GM12878 (cell line): ENCODE measurements at regions not wholly inside any gene's neighbourhood (a gene's known extent, or its start where the extent isn't known, plus 50 kb on each side); places are given as distances from the start of the nearest gene placed in this dataset.

Experiments used
- ATAC-seq: fragments of 200-7000 bp; cut with Tn5 transposase; 3 replicates; pipeline ENCODE4 v1.9.1; 2020; ENCODE audit warnings: mild to moderate bottlenecking, moderate library complexity
- BruUV-seq: library from RNA; stranded (reverse); fragments of 400-500 nt; replicated peaks from 2 replicates; lab custom pipeline; 2021; lab: Mats Ljungman, UMichigan
- CTCF ChIA-PET: fragments of 300-600 bp; sonication (Branson Sonifier 250); formaldehyde crosslinking; extraction: SDS; loops from one replicate; lab custom pipeline; 2021; ENCODE audit warnings: inconsistent platforms; lab: Yijun Ruan, JAX
- POLR2A ChIA-PET: fragments of 350-600 bp; formaldehyde crosslinking; extraction: SDS; loops from one replicate; lab custom pipeline; 2021; ENCODE audit warnings: inconsistent platforms; lab: Charles Lee
- RAD21 ChIA-PET: fragments of 300-600 bp; sonication (Branson Sonifier 250); formaldehyde crosslinking; loops from one replicate; lab custom pipeline; 2023; ENCODE audit warnings: antibody characterized with exemption; ENCODE audit not compliant: unreplicated experiment; lab: Charles Lee
- SMC1A ChIA-PET: fragments of 300-600 bp; sonication (Branson Sonifier 250); formaldehyde crosslinking; loops from one replicate; lab custom pipeline; 2023; ENCODE audit not compliant: unreplicated experiment, uncharacterized antibody; lab: Charles Lee
- DNase-seq: peaks from one replicate; pipeline ENCODE4 v3.0.0-alpha.2; 2011; ENCODE audit warnings: low read depth, low spot score
- FAIRE-seq: peaks from 3 replicates; lab custom pipeline; 2011; peaks lifted over from hg19 to GRCh38; lab: Jason Lieb, UNC
- H2AFZ ChIP-seq: 2 replicates; pipeline ENCODE4 v1.6.0; 2011; ENCODE audit warnings: low read depth, low read length, control low read depth; ENCODE audit not compliant: control insufficient read depth
- H3K27ac ChIP-seq: 2 replicates; pipeline ENCODE4 v1.5.1; 2011; ENCODE audit warnings: control low read depth; ENCODE audit not compliant: control insufficient read depth, insufficient read depth
- H3K27me3 ChIP-seq, 2 experiments: replicated peaks in 1 of 2; 2 replicates each; pipeline versions ENCODE4 v1.6.0 to v1.6.1; 2011; ENCODE audit warnings: low read length in 1 of 2; ENCODE audit not compliant: control insufficient read depth in 2 of 2, insufficient read depth in 2 of 2
- H3K36me3 ChIP-seq, 2 experiments: 2 replicates each; pipeline ENCODE4 v1.5.1; 2011; ENCODE audit warnings: low read length in 1 of 2; ENCODE audit not compliant: control insufficient read depth in 2 of 2, insufficient read depth in 2 of 2
- H3K4me1 ChIP-seq: 2 replicates; pipeline ENCODE4 v1.6.1; 2011; ENCODE audit warnings: mild to moderate bottlenecking, low read length, moderate library complexity, mixed read lengths; ENCODE audit not compliant: control insufficient read depth, insufficient read depth
- H3K4me2 ChIP-seq: 2 replicates; pipeline ENCODE4 v1.6.0; 2011; ENCODE audit warnings: control low read depth; ENCODE audit not compliant: control insufficient read depth, insufficient read depth
- H3K4me3 ChIP-seq: fragments of 200-600 bp; sonication (generic); 2 replicates; pipeline ENCODE4 v1.5.1; 2016
- H3K79me2 ChIP-seq: 2 replicates; pipeline ENCODE4 v1.6.0; 2011; ENCODE audit warnings: low read length; ENCODE audit not compliant: control insufficient read depth, insufficient read depth
- H3K9ac ChIP-seq: 2 replicates; pipeline ENCODE4 v1.8.0; 2011; ENCODE audit warnings: low read length, control low read depth, mixed read lengths; ENCODE audit not compliant: control insufficient read depth, insufficient read depth
- H3K9me3 ChIP-seq: replicated peaks from 3 replicates; pipeline ENCODE4 v1.5.1; 2011; ENCODE audit warnings: mild to moderate bottlenecking, low read length; ENCODE audit not compliant: control insufficient read depth, insufficient read depth
- H4K20me1 ChIP-seq: 2 replicates; pipeline ENCODE4 v1.6.0; 2011; ENCODE audit not compliant: control insufficient read depth, insufficient read depth
- BACH1 ChIP-seq: fragments of 450-650 bp; IDR thresholded peaks from 2 replicates; pipeline ENCODE4 v1.6.1; 2017; ENCODE audit warnings: mild to moderate bottlenecking, borderline replicate concordance
- CBX5 ChIP-seq: sonication (generic); IDR thresholded peaks from 2 replicates; pipeline ENCODE4 v1.6.1; 2016; ENCODE audit warnings: low read depth, moderate library complexity, mild to moderate bottlenecking, inconsistent platforms
- CEBPZ ChIP-seq: fragments of 150-350 bp; IDR thresholded peaks from 2 replicates; pipeline ENCODE4 v1.6.1; 2016; ENCODE audit warnings: low read depth, low read length
- ESRRA ChIP-seq: IDR thresholded peaks from 2 replicates; pipeline ENCODE4 v1.6.1; 2012; ENCODE audit warnings: mild to moderate bottlenecking, low read length, improper control_type of control experiment
- FOXM1 ChIP-seq: IDR thresholded peaks from 2 replicates; pipeline ENCODE4 v1.6.1; 2012; ENCODE audit warnings: low read depth, mild to moderate bottlenecking, inconsistent platforms, low read length, moderate library complexity
- RELA ChIP-seq: fragments of 450-650 bp; IDR thresholded peaks from 2 replicates; pipeline ENCODE4 v1.8.0; 2014; ENCODE audit warnings: borderline replicate concordance; ENCODE audit not compliant: partially characterized antibody
- USF2 ChIP-seq: IDR thresholded peaks from 2 replicates; pipeline ENCODE4 v1.6.1; 2011; ENCODE audit warnings: low read depth, low read length, improper control_type of control experiment, borderline replicate concordance
- ZNF207 ChIP-seq: fragments of 450-650 bp; IDR thresholded peaks from 2 replicates; pipeline ENCODE4 v1.6.1; 2014; ENCODE audit warnings: antibody characterized with exemption, mild to moderate bottlenecking, borderline replicate concordance
- ZNF384 ChIP-seq: IDR thresholded peaks from 2 replicates; pipeline ENCODE4 v1.6.1; 2012; ENCODE audit warnings: low read depth, mild to moderate bottlenecking, low read length, improper control_type of control experiment, borderline replicate concordance
- ZSCAN29 ChIP-seq: fragments of 450-650 bp; IDR thresholded peaks from 2 replicates; pipeline ENCODE4 v1.6.1; 2017; ENCODE audit warnings: mild to moderate bottlenecking, moderate library complexity
- WGBS: methylation state at CpG from one replicate; pipeline ENCODE4 v1.1.6; 2016; ENCODE audit warnings: low lambda C conversion rate; ENCODE audit not compliant: insufficient replicate concordance, insufficient coverage; ENCODE audit errors: missing lambda C conversion rate; 5-methylcytosine and 5-hydroxymethylcytosine counted together
- in situ Hi-C: fragments of 300-500 bp; cut with MboI; formaldehyde crosslinking; loops from 9 replicates; pipeline ENCODE4 v1.14.3; 2018; ENCODE audit warnings: mixed read lengths
- intact Hi-C: fragments of 100-400 bp; cut with micrococcal nuclease; formaldehyde crosslinking; loops from one replicate; pipeline ENCODE4 v1.14.2; 2022; ENCODE audit not compliant: unreplicated experiment
- TF ChIP-seq, protein P1 (sequence below): fragments of 450-650 bp; IDR thresholded peaks from 2 replicates; pipeline ENCODE4 v1.6.1; 2016; ENCODE audit warnings: mild to moderate bottlenecking, moderate library complexity, borderline replicate concordance
- TF ChIP-seq, protein P2 (sequence below): fragments of 450-650 bp; IDR thresholded peaks from 2 replicates; pipeline ENCODE4 v1.6.1; 2016; ENCODE audit warnings: mild to moderate bottlenecking

DNA sequence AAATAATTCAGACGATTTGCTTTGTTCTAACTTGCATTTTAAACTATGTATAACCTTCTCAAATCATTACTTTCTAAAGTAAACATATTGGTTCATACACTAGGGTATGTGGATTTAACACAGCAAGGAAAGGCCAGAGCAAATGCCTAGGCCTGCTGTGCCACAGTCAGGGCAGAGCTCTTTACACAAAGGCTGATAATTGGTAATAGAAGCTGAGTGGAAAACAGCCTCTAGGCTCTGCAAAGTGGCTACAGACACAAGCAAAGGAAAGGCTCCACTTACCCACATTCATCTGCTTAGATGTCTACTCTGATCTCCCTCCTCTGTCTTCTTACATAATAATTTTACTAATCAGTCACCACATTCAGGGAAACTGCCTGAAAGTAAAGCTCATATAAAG lies 382.9 kb downstream of the OLFM4 start:
- intact Hi-C loops = no loop called here
- TF ChIP-seq ZNF207 = no peak
- TF ChIP-seq ESRRA = no peak
- TF ChIP-seq, protein P1, sequence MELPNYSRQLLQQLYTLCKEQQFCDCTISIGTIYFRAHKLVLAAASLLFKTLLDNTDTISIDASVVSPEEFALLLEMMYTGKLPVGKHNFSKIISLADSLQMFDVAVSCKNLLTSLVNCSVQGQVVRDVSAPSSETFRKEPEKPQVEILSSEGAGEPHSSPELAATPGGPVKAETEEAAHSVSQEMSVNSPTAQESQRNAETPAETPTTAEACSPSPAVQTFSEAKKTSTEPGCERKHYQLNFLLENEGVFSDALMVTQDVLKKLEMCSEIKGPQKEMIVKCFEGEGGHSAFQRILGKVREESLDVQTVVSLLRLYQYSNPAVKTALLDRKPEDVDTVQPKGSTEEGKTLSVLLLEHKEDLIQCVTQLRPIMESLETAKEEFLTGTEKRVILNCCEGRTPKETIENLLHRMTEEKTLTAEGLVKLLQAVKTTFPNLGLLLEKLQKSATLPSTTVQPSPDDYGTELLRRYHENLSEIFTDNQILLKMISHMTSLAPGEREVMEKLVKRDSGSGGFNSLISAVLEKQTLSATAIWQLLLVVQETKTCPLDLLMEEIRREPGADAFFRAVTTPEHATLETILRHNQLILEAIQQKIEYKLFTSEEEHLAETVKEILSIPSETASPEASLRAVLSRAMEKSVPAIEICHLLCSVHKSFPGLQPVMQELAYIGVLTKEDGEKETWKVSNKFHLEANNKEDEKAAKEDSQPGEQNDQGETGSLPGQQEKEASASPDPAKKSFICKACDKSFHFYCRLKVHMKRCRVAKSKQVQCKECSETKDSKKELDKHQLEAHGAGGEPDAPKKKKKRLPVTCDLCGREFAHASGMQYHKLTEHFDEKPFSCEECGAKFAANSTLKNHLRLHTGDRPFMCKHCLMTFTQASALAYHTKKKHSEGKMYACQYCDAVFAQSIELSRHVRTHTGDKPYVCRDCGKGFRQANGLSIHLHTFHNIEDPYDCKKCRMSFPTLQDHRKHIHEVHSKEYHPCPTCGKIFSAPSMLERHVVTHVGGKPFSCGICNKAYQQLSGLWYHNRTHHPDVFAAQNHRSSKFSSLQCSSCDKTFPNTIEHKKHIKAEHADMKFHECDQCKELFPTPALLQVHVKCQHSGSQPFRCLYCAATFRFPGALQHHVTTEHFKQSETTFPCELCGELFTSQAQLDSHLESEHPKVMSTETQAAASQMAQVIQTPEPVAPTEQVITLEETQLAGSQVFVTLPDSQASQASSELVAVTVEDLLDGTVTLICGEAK = no peak
- no peak for TF ChIP-seq BACH1
- no peak for TF ChIP-seq FOXM1
- no peak for TF ChIP-seq RELA
- TF ChIP-seq CBX5 = no peak
- TF ChIP-seq ZSCAN29 = no peak
- no peak for TF ChIP-seq CEBPZ
- no peak for TF ChIP-seq ZNF384
- TF ChIP-seq USF2 = no peak
- TF ChIP-seq, protein P2, sequence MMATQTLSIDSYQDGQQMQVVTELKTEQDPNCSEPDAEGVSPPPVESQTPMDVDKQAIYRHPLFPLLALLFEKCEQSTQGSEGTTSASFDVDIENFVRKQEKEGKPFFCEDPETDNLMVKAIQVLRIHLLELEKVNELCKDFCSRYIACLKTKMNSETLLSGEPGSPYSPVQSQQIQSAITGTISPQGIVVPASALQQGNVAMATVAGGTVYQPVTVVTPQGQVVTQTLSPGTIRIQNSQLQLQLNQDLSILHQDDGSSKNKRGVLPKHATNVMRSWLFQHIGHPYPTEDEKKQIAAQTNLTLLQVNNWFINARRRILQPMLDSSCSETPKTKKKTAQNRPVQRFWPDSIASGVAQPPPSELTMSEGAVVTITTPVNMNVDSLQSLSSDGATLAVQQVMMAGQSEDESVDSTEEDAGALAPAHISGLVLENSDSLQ = no peak
- FAIRE-seq (no peak), DNase-seq (no peak), ATAC-seq (no peak)
- RAD21 ChIA-PET = no interaction called here
- no peak overlapping the region for H2AFZ ChIP-seq
- no TSS peak for BruUV-seq
- CTCF ChIA-PET = no interaction called here
- no peaks in the 10 kb centered on the region for H3K27me3 ChIP-seq
- no peaks in the 10 kb centered on the region for H3K79me2 ChIP-seq
- in situ Hi-C loops = no loop called here
- 0% methylated on average over 1 of the region's 1 CpG for whole genome bisulfite sequencing
- no peak overlapping the region for H3K27ac ChIP-seq
- no peaks in the 10 kb centered on the region for H3K9me3 ChIP-seq
- SMC1A ChIA-PET = no interaction called here
- no peaks in the 10 kb centered on the region for H3K4me1 ChIP-seq
- H3K9ac ChIP-seq = no peak overlapping the region
- H4K20me1 ChIP-seq = no peaks in the 10 kb centered on the region
- H3K36me3 ChIP-seq = no peaks in the 10 kb centered on the region
- H3K4me3 ChIP-seq = no peak overlapping the region
- H3K4me2 ChIP-seq = no peak overlapping the region
- POLR2A ChIA-PET = no interaction called here
